Keratinocyte (primary cell): ENCODE measurements at regions not wholly inside any gene's neighbourhood (a gene's known extent, or its start where the extent isn't known, plus 50 kb on each side); places are given as distances from the start of the nearest gene placed in this dataset.

ENCODE experiments used
- DNase-seq: peaks from one replicate; pipeline ENCODE4 v3.0.0-alpha.2; 2011; ENCODE audit warnings: low read depth, missing footprints, low spot score
- FAIRE-seq: peaks from 2 replicates; lab custom pipeline; 2011; peaks lifted over from hg19 to GRCh38; lab: Jason Lieb, UNC
- H2AFZ ChIP-seq: 2 replicates; pipeline ENCODE4 v1.6.0; 2012; ENCODE audit warnings: low read length, control low read depth, inconsistent platforms; ENCODE audit not compliant: control insufficient read depth
- H3K27ac ChIP-seq: 2 replicates; pipeline ENCODE4 v1.5.1; 2011; ENCODE audit warnings: low read length; ENCODE audit not compliant: control insufficient read depth, insufficient read depth
- H3K27me3 ChIP-seq: 3 replicates; pipeline ENCODE4 v1.6.0; 2011; ENCODE audit warnings: low read length; ENCODE audit not compliant: control insufficient read depth, insufficient read depth; ENCODE audit errors: extremely low read depth
- H3K36me3 ChIP-seq, 2 experiments: 2 replicates in 1 of 2; 3 replicates in 1 of 2; pipeline ENCODE4 v1.5.1; 2011; ENCODE audit warnings: low read length in 2 of 2, mild to moderate bottlenecking in 1 of 2; ENCODE audit not compliant: control insufficient read depth in 2 of 2, insufficient read depth in 2 of 2; ENCODE audit errors: extremely low read depth in 1 of 2
- H3K4me1 ChIP-seq: 3 replicates; pipeline ENCODE4 v1.5.1; 2011; ENCODE audit warnings: low read length; ENCODE audit not compliant: control insufficient read depth, insufficient read depth; ENCODE audit errors: extremely low read depth
- H3K4me2 ChIP-seq: 3 replicates; pipeline ENCODE4 v1.6.0; 2011; ENCODE audit warnings: low read depth, low read length; ENCODE audit not compliant: control insufficient read depth, insufficient read depth; ENCODE audit errors: extremely low read depth
- H3K4me3 ChIP-seq, 3 experiments: fragments of 200-600 bp in 1 of 3; sonication (generic) in 1 of 3; 2 replicates in 2 of 3; 3 replicates in 1 of 3; pipeline ENCODE4 v1.5.1; 2011 to 2016; ENCODE audit warnings: low read length in 3 of 3, mild to moderate bottlenecking in 3 of 3, control low read depth in 2 of 3, inconsistent platforms in 1 of 3, low read depth in 1 of 3, mixed read lengths in 1 of 3, mixed run types in 1 of 3, moderate library complexity in 1 of 3; ENCODE audit not compliant: control insufficient read depth in 2 of 3, insufficient read depth in 2 of 3; ENCODE audit errors: extremely low read depth in 1 of 3
- H3K79me2 ChIP-seq: 2 replicates; pipeline ENCODE4 v1.6.0; 2012; ENCODE audit warnings: low read length; ENCODE audit not compliant: control insufficient read depth, insufficient read depth
- H3K9ac ChIP-seq: 3 replicates; pipeline ENCODE4 v1.6.0; 2011; ENCODE audit warnings: low read length; ENCODE audit not compliant: control insufficient read depth, insufficient read depth; ENCODE audit errors: extremely low read depth
- H3K9me1 ChIP-seq: 3 replicates; pipeline ENCODE4 v1.6.0; 2011; ENCODE audit warnings: low read length; ENCODE audit not compliant: control insufficient read depth, insufficient read depth; ENCODE audit errors: extremely low read depth
- H3K9me3 ChIP-seq: 2 replicates; pipeline ENCODE4 v1.5.1; 2012; ENCODE audit warnings: low read depth, low read length; ENCODE audit not compliant: control insufficient read depth
- H4K20me1 ChIP-seq: 3 replicates; pipeline ENCODE4 v1.6.0; 2011; ENCODE audit warnings: low read length; ENCODE audit not compliant: control insufficient read depth, insufficient read depth; ENCODE audit errors: extremely low read depth
- EZH2 ChIP-seq: IDR thresholded peaks from one replicate; pipeline ENCODE4 v1.6.1; 2012; ENCODE audit warnings: inconsistent platforms, mild to moderate bottlenecking, low read length, moderate library complexity
- dilution Hi-C: fragments of 300-500 bp; cut with MboI; formaldehyde crosslinking; loops from one replicate; pipeline ENCODE4 v1.7.0; 2020; ENCODE audit warnings: low sequenced_read_pairs; ENCODE audit not compliant: extremely low pct_ligation_motif_present
- TF ChIP-seq, protein P1 (sequence below), 3 experiments: IDR thresholded peaks in 1 of 3; conservative IDR thresholded peaks in 1 of 3; optimal IDR thresholded peaks in 1 of 3; 2 replicates in 2 of 3; 3 replicates in 1 of 3; pipeline versions ENCODE3 to v1.5.1; 2011; ENCODE audit warnings: low read length in 3 of 3, mild to moderate bottlenecking in 3 of 3, moderate library complexity in 2 of 3, control low read depth in 1 of 3, inconsistent platforms in 1 of 3; ENCODE audit not compliant: insufficient read depth in 2 of 3; ENCODE audit errors: extremely low read depth in 1 of 3

DNA sequence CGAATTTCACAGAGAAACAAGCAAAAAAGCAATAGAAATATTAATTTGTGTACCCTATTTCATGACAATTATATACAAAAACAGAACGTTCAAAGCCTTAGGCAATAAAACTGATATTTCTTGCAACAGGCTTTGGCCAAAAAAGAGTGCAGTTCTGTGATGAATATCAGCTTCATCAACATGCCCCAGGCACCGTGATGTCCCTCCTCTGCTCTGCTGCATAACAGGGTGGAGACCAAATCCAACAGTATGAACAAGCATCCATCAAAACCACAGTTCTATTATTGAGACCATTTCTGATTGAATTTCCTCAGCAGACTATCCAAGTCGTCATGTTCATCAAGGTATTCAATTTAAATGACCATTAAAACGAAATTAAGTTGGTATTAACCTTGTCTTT is 722.6 kb upstream of the NRSN1 start:
- Histone ChIP-seq H3K9ac (no peak overlapping the region), H3K4me2 (no peak overlapping the region), H3K36me3 (no peaks in the 10 kb centered on the region), H2AFZ (no peak overlapping the region), H3K27me3 (no peaks in the 10 kb centered on the region), H3K9me3 (no peaks in the 10 kb centered on the region), H3K79me2 (no peaks in the 10 kb centered on the region), H4K20me1 (no peaks in the 10 kb centered on the region), H3K4me3 (no peak overlapping the region), H3K4me1 (no peaks in the 10 kb centered on the region), H3K27ac (no peak overlapping the region), H3K9me1 (no peaks in the 10 kb centered on the region)
- dilution Hi-C loops, result no loop called here
- FAIRE-seq, result peak; percentile 57
- TF ChIP-seq, protein P1, sequence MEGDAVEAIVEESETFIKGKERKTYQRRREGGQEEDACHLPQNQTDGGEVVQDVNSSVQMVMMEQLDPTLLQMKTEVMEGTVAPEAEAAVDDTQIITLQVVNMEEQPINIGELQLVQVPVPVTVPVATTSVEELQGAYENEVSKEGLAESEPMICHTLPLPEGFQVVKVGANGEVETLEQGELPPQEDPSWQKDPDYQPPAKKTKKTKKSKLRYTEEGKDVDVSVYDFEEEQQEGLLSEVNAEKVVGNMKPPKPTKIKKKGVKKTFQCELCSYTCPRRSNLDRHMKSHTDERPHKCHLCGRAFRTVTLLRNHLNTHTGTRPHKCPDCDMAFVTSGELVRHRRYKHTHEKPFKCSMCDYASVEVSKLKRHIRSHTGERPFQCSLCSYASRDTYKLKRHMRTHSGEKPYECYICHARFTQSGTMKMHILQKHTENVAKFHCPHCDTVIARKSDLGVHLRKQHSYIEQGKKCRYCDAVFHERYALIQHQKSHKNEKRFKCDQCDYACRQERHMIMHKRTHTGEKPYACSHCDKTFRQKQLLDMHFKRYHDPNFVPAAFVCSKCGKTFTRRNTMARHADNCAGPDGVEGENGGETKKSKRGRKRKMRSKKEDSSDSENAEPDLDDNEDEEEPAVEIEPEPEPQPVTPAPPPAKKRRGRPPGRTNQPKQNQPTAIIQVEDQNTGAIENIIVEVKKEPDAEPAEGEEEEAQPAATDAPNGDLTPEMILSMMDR (optimal IDR thresholded peaks at IDR 0.05 in 1 of 3, IDR thresholded peaks at IDR 0.05 in 1 of 3, conservative IDR thresholded peaks at IDR 0.05 in 1 of 3; ENCODE audit: extremely low read depth in 1 of 3, insufficient read depth in 2 of 3, low read length in 3 of 3), result no peak
- TF ChIP-seq EZH2, result no peak
- no peak for DNase-seq

DNA sequence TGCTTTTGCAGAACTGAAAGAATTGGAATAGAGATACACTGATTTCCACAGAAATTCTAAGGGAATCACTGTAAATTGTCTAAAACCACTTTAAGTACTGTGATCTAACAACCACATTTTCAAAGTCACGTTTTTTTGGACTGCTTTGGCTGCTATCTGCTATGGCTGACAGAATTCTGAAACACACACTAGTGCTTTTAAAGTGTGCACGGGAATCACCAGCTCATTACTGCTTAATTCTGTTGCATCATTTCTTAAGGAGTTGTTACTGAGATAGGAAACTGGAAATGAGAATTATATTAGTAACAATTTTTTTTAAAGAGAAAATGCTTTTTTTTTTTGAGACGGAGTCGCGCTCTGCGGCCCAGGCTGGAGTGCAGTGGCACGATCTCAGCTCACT is 716.5 kb upstream of the NRSN1 start:
- no peak for FAIRE-seq
- H3K4me1 ChIP-seq, result no peaks in the 10 kb centered on the region
- dilution Hi-C loops, result no loop called here

More for the DNA sequence above, 716.5 kb upstream of the NRSN1 start:
- Histone ChIP-seq H3K79me2 (no peaks in the 10 kb centered on the region), H3K4me2 (no peak overlapping the region), H3K9me1 (no peaks in the 10 kb centered on the region), H2AFZ (no peak overlapping the region), H3K9me3 (no peaks in the 10 kb centered on the region), H3K27me3 (no peaks in the 10 kb centered on the region), H3K36me3 (no peaks in the 10 kb centered on the region), H3K27ac (no peak overlapping the region), H3K4me3 (no peak overlapping the region), H3K9ac (no peak overlapping the region), H4K20me1 (no peaks in the 10 kb centered on the region)
- no peak for DNase-seq
- TF ChIP-seq, protein P1 (optimal IDR thresholded peaks at IDR 0.05 in 1 of 3, IDR thresholded peaks at IDR 0.05 in 1 of 3, conservative IDR thresholded peaks at IDR 0.05 in 1 of 3; ENCODE audit: extremely low read depth in 1 of 3, insufficient read depth in 2 of 3, low read length in 3 of 3), result no peak
